DND-41 (cell line): ENCODE measurements at regions not wholly inside any gene's neighbourhood (a gene's known extent, or its start where the extent isn't known, plus 50 kb on each side); places are given as distances from the start of the nearest gene placed in this dataset.

Source experiments
- ATAC-seq: fragments of 200-7000 bp; cut with Tn5 transposase; 3 replicates; pipeline ENCODE4 v1.9.1; 2021; ENCODE audit warnings: low read depth; ENCODE audit not compliant: insufficient read depth
- DNase-seq: peaks from one replicate; pipeline ENCODE4 v3.0.0-alpha.2; 2020
- H2AFZ ChIP-seq: 2 replicates; pipeline ENCODE4 v1.6.0; 2012; ENCODE audit warnings: low read depth, low read length
- H3K27ac ChIP-seq: 2 replicates; pipeline ENCODE4 v1.5.1; 2012; ENCODE audit warnings: low read length, inconsistent platforms
- H3K27me3 ChIP-seq: fragments of 200-600 bp; sonication (generic); 2 replicates; pipeline ENCODE4 v1.6.0; 2012; ENCODE audit warnings: low read length, mild to moderate bottlenecking, inconsistent platforms; ENCODE audit not compliant: insufficient read depth, poor library complexity
- H3K36me3 ChIP-seq: 2 replicates; pipeline ENCODE4 v1.5.1; 2012; ENCODE audit warnings: low read length, inconsistent platforms; ENCODE audit not compliant: insufficient read depth
- H3K4me1 ChIP-seq: 2 replicates; pipeline ENCODE4 v1.5.1; 2012; ENCODE audit warnings: mild to moderate bottlenecking, low read length; ENCODE audit not compliant: insufficient read depth
- H3K4me2 ChIP-seq: 2 replicates; pipeline ENCODE4 v1.6.0; 2012; ENCODE audit warnings: mild to moderate bottlenecking, moderate library complexity, low read length, inconsistent platforms; ENCODE audit not compliant: insufficient read depth
- H3K4me3 ChIP-seq, 2 experiments: fragments of 200-600 bp in 1 of 2; shearing (Covaris generic) in 1 of 2; 2 replicates each; pipeline ENCODE4 v1.5.1; 2012 to 2016; ENCODE audit warnings: inconsistent platforms in 2 of 2, low read length in 2 of 2, mild to moderate bottlenecking in 2 of 2, low read depth in 1 of 2, moderate library complexity in 1 of 2
- H3K79me2 ChIP-seq: 2 replicates; pipeline ENCODE4 v1.6.0; 2012; ENCODE audit warnings: low read length, inconsistent platforms; ENCODE audit not compliant: insufficient read depth
- H3K9ac ChIP-seq: 2 replicates; pipeline ENCODE4 v1.6.0; 2012; ENCODE audit warnings: low read depth, mild to moderate bottlenecking, inconsistent platforms, low read length, moderate library complexity
- H3K9me3 ChIP-seq: 2 replicates; pipeline ENCODE4 v1.5.1; 2012; ENCODE audit warnings: low read length, moderate library complexity, mild to moderate bottlenecking, inconsistent platforms; ENCODE audit not compliant: insufficient read depth, severe bottlenecking
- H4K20me1 ChIP-seq: 2 replicates; pipeline ENCODE4 v1.6.0; 2012; ENCODE audit warnings: low read length; ENCODE audit not compliant: insufficient read depth
- EZH2 ChIP-seq: IDR thresholded peaks from 3 replicates; pipeline ENCODE4 v1.6.1; 2012; ENCODE audit warnings: borderline replicate concordance, low read depth, mild to moderate bottlenecking, moderate library complexity, low read length, inconsistent platforms; ENCODE audit not compliant: severe bottlenecking
- TF ChIP-seq, protein P1 (sequence below): IDR thresholded peaks from 2 replicates; pipeline ENCODE4 v1.5.1; 2012; ENCODE audit warnings: borderline replicate concordance, low read length, moderate library complexity, mild to moderate bottlenecking; ENCODE audit not compliant: poor library complexity, severe bottlenecking; ENCODE audit errors: extremely low read depth

DNA sequence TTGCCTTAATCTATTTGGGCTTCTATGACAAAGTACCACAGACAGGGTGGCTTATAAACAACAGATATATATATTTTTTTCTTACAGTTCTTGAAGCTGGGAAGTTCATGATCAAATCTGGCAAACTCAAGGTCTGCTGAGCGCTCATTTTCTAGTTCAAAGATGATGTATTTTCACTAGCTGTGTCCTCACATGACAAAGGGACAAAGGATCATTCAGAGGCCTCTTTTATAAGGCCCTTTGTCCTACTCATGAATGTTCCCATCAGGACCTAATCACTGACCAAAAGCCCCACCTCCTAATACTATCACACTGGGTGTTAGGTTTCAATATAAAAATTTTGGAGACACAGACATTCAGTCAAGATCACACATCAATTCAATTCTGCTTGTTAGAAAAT is 2025.2 kb downstream of the PCDH7 start:
- Histone ChIP-seq H3K9ac (no peak overlapping the region), H3K4me2 (no peak overlapping the region), H3K27ac (no peak overlapping the region), H3K27me3 (no peaks in the 10 kb centered on the region), H3K4me3 (no peak overlapping the region), H3K9me3 (no peaks in the 10 kb centered on the region), H3K36me3 (no peaks in the 10 kb centered on the region), H4K20me1 (no peaks in the 10 kb centered on the region), H3K4me1 (no peaks in the 10 kb centered on the region), H2AFZ (no peak overlapping the region), H3K79me2 (no peaks in the 10 kb centered on the region)
- DNase-seq (no peak), ATAC-seq (no peak)
- no peak for TF ChIP-seq EZH2

DNA sequence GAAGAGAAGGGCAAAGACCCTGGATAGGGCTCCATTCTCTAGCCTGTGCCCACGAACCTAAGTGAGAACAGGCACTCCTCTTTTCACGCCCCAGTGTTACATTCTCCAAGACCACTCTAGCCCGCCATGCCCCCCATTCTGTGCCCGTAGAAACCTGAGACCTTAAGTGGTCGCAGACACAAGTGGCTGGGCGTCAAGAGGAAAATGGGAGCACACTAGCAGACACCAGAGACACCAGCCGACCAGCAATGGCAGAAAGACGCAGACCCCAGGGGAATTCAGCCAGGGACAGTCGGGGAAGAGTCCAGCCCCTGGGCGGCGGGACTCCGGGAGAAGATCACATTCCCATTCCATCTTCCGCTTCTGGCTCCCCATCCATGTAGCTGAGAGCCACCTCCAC is 2027.9 kb downstream of the PCDH7 start:
- H3K27me3 ChIP-seq: no peaks in the 10 kb centered on the region
- no peak overlapping the region for H3K4me2 ChIP-seq
- no peaks in the 10 kb centered on the region for H3K36me3 ChIP-seq
- no peaks in the 10 kb centered on the region for H3K79me2 ChIP-seq
- TF ChIP-seq, protein P1, sequence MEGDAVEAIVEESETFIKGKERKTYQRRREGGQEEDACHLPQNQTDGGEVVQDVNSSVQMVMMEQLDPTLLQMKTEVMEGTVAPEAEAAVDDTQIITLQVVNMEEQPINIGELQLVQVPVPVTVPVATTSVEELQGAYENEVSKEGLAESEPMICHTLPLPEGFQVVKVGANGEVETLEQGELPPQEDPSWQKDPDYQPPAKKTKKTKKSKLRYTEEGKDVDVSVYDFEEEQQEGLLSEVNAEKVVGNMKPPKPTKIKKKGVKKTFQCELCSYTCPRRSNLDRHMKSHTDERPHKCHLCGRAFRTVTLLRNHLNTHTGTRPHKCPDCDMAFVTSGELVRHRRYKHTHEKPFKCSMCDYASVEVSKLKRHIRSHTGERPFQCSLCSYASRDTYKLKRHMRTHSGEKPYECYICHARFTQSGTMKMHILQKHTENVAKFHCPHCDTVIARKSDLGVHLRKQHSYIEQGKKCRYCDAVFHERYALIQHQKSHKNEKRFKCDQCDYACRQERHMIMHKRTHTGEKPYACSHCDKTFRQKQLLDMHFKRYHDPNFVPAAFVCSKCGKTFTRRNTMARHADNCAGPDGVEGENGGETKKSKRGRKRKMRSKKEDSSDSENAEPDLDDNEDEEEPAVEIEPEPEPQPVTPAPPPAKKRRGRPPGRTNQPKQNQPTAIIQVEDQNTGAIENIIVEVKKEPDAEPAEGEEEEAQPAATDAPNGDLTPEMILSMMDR: no peak
- TF ChIP-seq EZH2: no peak
- no peak overlapping the region for H3K9ac ChIP-seq
- no peak overlapping the region for H2AFZ ChIP-seq
- no peaks in the 10 kb centered on the region for H3K9me3 ChIP-seq
- H3K4me3 ChIP-seq: no peak overlapping the region
- H4K20me1 ChIP-seq: no peaks in the 10 kb centered on the region
- H3K4me1 ChIP-seq: no peaks in the 10 kb centered on the region
- ATAC-seq (no peak), DNase-seq (no peak)
- H3K27ac ChIP-seq: no peak overlapping the region

DNA sequence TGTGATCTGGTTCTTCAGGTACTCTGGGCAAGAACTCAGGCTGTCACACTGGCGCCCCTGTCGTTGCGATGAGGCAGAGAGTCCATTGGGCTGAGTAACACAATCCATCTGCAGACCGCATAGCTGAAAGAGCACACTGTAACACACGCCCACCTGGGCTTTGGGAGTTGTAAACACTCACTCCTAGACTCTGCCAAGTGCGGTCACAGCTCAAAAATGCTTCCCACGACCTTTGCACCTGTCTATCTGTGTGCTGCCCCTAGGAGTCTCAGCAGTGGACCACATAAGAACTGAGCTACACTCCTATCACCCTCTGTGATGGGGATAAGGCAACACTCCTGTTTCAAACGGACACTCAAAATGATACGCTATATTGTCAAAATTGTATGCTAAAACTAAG is 2028.3 kb downstream of the PCDH7 start:
- H2AFZ ChIP-seq: no peak overlapping the region
- no peak overlapping the region for H3K4me2 ChIP-seq
- H3K9ac ChIP-seq: no peak overlapping the region
- no peaks in the 10 kb centered on the region for H3K9me3 ChIP-seq
- no peaks in the 10 kb centered on the region for H3K27me3 ChIP-seq
- H4K20me1 ChIP-seq: no peaks in the 10 kb centered on the region
- no peak for TF ChIP-seq EZH2
- TF ChIP-seq, protein P1: no peak
- H3K4me3 ChIP-seq: no peak overlapping the region
- H3K79me2 ChIP-seq: no peaks in the 10 kb centered on the region
- no peak for DNase-seq
- H3K4me1 ChIP-seq: no peaks in the 10 kb centered on the region
- no peaks in the 10 kb centered on the region for H3K36me3 ChIP-seq
- H3K27ac ChIP-seq: no peak overlapping the region
- no peak for ATAC-seq

GRCh38 chr4:32752962-32753361 is 2032.8 kb downstream of the PCDH7 start:
- no peak overlapping the region for H3K4me3 ChIP-seq
- no peak overlapping the region for H3K4me2 ChIP-seq
- no peak overlapping the region for H2AFZ ChIP-seq
- ATAC-seq (no peak), DNase-seq (no peak)
- TF ChIP-seq, protein P1: no peak
- no peak for TF ChIP-seq EZH2
- no peaks in the 10 kb centered on the region for H3K79me2 ChIP-seq
- H3K27ac ChIP-seq: no peak overlapping the region
- no peaks in the 10 kb centered on the region for H4K20me1 ChIP-seq
- H3K27me3 ChIP-seq: no peaks in the 10 kb centered on the region
- no peaks in the 10 kb centered on the region for H3K36me3 ChIP-seq
- H3K9ac ChIP-seq: no peak overlapping the region
- H3K9me3 ChIP-seq: no peaks in the 10 kb centered on the region
- no peaks in the 10 kb centered on the region for H3K4me1 ChIP-seq
